Activated CD4-positive, alpha-beta T cell treated with anti-CD3 and anti-CD28 coated beads, Interleukin-2, amount 10 ng/mL, durations not matched to agents 7 days and 5 days (primary cell): ENCODE measurements at regions not wholly inside any gene's neighbourhood (a gene's known extent, or its start where the extent isn't known, plus 50 kb on each side); places are given as distances from the start of the nearest gene placed in this dataset.

Source experiments
- CTCF ChIA-PET: fragments of 350-600 bp; sonication (Branson Sonifier 250); formaldehyde crosslinking; loops from one replicate; lab custom pipeline; 2021; ENCODE audit warnings: antibody characterized with exemption; lab: Charles Lee
- POLR2A ChIA-PET: fragments of 350-600 bp; sonication (Branson Sonifier 250); formaldehyde crosslinking; loops from one replicate; lab custom pipeline; 2021; ENCODE audit warnings: antibody characterized with exemption; lab: Charles Lee
- DNase-seq: peaks from one replicate; pipeline ENCODE4 v3.0.0-alpha.2; 2020
- H3K27ac Mint-ChIP-seq: one replicate; pipeline ENCODE4 v1.8.0; 2021; ENCODE audit warnings: mild to moderate bottlenecking, moderate library complexity, mixed read lengths
- H3K27me3 Mint-ChIP-seq: one replicate; pipeline ENCODE4 v1.8.0; 2021; ENCODE audit warnings: mixed read lengths
- H3K36me3 Mint-ChIP-seq: one replicate; pipeline ENCODE4 v1.8.0; 2021; ENCODE audit warnings: low read depth, mixed read lengths
- H3K4me1 Mint-ChIP-seq: one replicate; pipeline ENCODE4 v1.8.0; 2021; ENCODE audit warnings: mixed read lengths
- H3K4me3 Mint-ChIP-seq: one replicate; pipeline ENCODE4 v1.8.0; 2021; ENCODE audit warnings: mild to moderate bottlenecking, moderate library complexity, mixed read lengths
- H3K9me3 Mint-ChIP-seq: one replicate; pipeline ENCODE4 v1.8.0; 2021; ENCODE audit warnings: mixed read lengths

DNA sequence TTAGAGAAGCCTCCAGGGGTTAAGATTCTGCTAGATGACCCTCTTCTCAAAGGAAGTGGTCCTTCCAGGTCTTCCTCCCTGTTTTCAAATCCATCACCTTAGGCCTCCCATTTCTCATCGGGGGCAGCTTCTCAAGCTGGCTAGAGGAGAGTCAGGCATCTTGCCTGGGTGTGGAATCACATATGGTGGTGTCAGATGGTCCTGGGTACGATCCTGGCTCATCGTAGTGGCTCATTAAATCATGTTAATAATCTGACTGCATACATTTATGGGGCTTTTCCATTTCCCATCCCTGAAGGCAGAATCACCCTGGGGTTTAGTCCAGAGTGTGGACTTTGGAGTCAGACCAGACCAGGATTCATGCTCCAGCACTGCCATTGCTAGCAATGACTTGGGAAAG lies 132.6 kb downstream of the RPS24 start:
- no peak for DNase-seq
- Mint-ChIP-seq H3K27me3 (peaks cover 2% of the 10 kb centered on the region), H3K4me3 (no peak overlapping the region), H3K27ac (no peak overlapping the region), H3K36me3 (no peaks in the 10 kb centered on the region), H3K9me3 (no peaks in the 10 kb centered on the region), H3K4me1 (no peaks in the 10 kb centered on the region)
- ChIA-PET POLR2A (no interaction called here), CTCF (no interaction called here)

DNA sequence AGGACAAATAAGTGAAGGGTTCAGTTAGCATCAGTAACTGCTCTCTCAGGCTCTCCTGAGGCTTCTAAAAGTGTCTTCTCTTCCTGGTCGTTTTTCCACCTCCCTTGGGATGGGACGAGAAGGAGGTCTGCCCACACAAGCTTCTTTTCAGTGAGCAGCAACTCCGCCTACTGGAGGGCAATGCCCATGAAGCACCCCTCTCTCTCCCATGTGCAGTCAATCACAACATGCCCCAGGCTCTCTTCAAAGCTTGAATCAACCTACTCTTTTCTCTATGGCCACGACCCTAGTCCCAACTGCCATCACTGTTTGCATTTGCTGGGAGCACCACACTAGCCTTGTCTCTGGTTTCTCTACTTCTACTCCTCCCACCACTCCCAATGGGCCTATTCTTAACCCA lies 135.6 kb downstream of the RPS24 start:
- ChIA-PET POLR2A (no interaction called here), CTCF (interaction anchor here (1.0 kb wide), 1 partner anchor 8 kb away, joined by 4 read pairs; no protein-coding TSS in a partner anchor)
- no peaks in the 10 kb centered on the region for H3K36me3 Mint-ChIP-seq
- H3K4me3 Mint-ChIP-seq = no peak overlapping the region
- no peak overlapping the region for H3K27ac Mint-ChIP-seq
- peaks cover 2% of the 10 kb centered on the region for H3K27me3 Mint-ChIP-seq
- no peak for DNase-seq
- H3K9me3 Mint-ChIP-seq = no peaks in the 10 kb centered on the region
- no peaks in the 10 kb centered on the region for H3K4me1 Mint-ChIP-seq

- Mint-ChIP-seq H3K4me1 (no peaks in the 10 kb centered on the region), H3K9me3 (no peaks in the 10 kb centered on the region), H3K27me3 (peaks cover 2% of the 10 kb centered on the region), H3K4me3 (no peak overlapping the region), H3K27ac (no peak overlapping the region), H3K36me3 (no peaks in the 10 kb centered on the region)
- no peak for DNase-seq
- POLR2A ChIA-PET = no interaction called here
- CTCF ChIA-PET = interaction anchor here (1.0 kb wide), 1 partner anchor 9 kb away, joined by 4 read pairs; no protein-coding TSS in a partner anchor
These were observed 136.4 kb downstream of the RPS24 start for GRCh38 chr10:78170026-78170475.

DNA sequence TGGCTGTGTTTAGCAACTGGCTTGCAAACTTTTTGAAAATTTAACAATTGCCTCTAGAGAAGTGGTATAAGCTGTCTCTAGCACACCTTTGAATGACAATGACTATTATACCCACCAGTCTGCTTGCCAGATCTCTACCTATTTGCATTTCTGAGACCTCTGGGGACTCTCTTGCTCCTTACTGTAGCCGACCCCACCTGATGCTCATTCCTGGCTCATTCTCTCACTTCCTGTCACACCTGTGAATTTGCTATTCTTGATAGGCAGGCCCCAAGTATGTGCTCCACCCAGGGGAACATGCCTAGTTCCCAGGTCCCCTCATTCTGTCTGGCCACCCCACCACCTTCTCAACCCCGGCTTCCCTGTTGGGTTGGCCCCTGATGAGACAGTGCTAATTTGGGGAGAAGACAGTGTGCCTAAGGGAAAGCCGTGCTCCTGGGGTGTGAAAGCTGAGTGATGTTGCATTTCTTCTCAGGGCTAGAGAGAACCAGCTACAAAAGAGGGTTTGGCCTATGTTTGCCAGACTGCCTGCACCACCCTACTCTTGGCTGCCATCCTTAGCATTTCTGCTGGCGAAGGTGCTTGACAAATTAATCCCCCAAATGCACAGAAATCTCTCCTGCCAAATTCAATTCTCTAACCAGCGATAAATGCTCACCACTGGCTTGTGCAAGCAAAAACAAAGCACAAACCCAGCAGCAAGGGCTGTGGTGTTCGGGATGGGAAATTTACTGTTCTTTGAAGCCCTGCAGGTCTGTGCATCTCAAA lies 138.2 kb downstream of the RPS24 start:
- DNase-seq = no peak
- Mint-ChIP-seq H3K9me3 (no peaks in the 10 kb centered on the region), H3K4me1 (no peaks in the 10 kb centered on the region), H3K4me3 (no peak overlapping the region), H3K27ac (no peak overlapping the region), H3K27me3 (peaks cover 2% of the 10 kb centered on the region), H3K36me3 (no peaks in the 10 kb centered on the region)
- ChIA-PET CTCF (no interaction called here), POLR2A (no interaction called here)

- Mint-ChIP-seq H3K4me1 (no peaks in the 10 kb centered on the region), H3K27me3 (peaks cover 2% of the 10 kb centered on the region), H3K9me3 (no peaks in the 10 kb centered on the region), H3K27ac (no peak overlapping the region), H3K36me3 (no peaks in the 10 kb centered on the region), H3K4me3 (no peak overlapping the region)
- ChIA-PET POLR2A (no interaction called here), CTCF (interaction anchor here (0.6 kb wide), 1 partner anchor 380 kb away, joined by 4 read pairs; no protein-coding TSS in a partner anchor)
- no peak for DNase-seq
These were observed 139.8 kb downstream of the RPS24 start for GRCh38 chr10:78173360-78174015.

DNA sequence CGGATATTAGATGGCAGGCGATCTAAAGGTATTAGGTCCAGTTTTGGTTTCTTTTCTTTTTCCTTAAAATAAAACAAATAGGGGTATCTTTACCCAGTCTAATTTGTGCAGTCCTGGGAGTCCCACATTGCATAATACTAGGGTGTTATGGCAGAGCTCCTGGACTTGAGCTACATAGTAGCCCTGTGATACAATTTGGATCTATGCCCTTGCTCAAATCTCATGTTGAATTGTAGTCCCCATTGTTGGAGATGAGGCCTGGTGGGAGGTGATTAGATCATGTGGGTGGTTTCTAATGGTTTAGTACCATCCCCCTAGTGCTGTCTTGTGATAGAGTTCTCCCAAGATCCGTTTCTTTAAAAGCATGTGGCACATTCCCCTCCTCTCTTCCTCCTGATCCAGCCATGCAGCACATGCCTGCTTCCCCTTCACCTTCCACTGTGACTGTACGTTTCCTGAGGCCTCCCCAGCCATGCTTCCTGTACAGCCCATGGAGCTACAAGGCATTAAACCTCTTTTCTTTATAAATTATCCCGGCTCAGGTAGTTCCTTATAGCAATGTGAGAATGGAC lies 141.9 kb downstream of the RPS24 start:
- H3K36me3 Mint-ChIP-seq = no peaks in the 10 kb centered on the region
- DNase-seq = no peak
- no peak overlapping the region for H3K4me3 Mint-ChIP-seq
- H3K27me3 Mint-ChIP-seq = no peaks in the 10 kb centered on the region
- H3K4me1 Mint-ChIP-seq = no peaks in the 10 kb centered on the region
- H3K27ac Mint-ChIP-seq = no peak overlapping the region
- ChIA-PET POLR2A (interaction anchor here (0.6 kb wide), 1 partner anchor 89 kb away, joined by 3 read pairs; no protein-coding TSS in a partner anchor), CTCF (interaction anchor here (1.2 kb wide), 1 partner anchor 24 kb away, joined by 3 read pairs; no protein-coding TSS in a partner anchor)
- no peaks in the 10 kb centered on the region for H3K9me3 Mint-ChIP-seq

DNA sequence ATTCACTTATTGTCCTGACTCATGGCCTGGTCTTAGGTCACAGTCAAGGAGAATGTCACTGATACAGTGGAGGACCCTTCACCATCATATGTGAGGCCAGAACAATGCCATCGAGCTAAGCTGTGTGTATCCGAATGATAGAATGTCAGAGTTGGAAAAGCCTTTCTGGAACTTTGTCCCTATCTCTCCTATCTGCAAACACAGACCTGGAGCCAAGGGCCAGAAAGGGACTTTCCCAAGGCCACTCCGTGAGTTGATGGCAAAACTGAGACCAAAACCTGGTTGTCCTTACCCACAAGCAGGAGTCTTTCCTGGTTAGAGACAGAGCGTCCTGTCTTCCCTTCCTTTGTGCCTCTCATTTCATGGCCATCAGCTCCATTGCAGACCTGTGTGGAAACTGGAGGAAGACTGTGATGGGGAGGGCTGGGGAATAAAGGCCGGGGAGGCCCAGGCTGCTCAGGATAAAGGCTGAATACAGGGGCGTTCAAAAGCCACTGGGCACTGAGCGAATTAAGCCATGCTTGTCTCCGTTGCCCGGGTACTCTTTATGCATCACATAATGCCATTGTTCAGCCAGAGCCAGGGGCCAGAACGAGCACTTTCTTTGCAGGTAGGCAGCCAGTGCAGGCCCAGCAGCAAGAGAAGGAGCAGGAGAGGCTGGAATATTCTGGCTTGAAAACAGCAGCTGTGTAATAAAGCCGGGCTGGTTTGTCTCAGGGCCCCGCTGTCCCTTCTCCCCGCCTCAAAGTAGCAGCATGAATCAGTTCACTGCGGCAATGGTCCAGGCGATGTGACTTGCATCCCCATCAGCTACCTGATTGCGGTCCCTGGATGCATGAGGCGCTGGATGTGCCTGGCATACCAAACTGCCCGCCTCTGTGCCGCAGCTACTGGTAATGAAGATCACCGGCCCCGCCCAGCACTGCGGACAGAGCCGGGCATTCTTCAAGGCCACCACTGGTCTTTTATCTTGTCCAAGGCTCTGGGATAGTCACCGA lies 143.0 kb downstream of the RPS24 start:
- Mint-ChIP-seq H3K4me1 (no peaks in the 10 kb centered on the region), H3K27ac (no peak overlapping the region), H3K4me3 (no peak overlapping the region), H3K9me3 (no peaks in the 10 kb centered on the region), H3K27me3 (no peaks in the 10 kb centered on the region), H3K36me3 (no peaks in the 10 kb centered on the region)
- ChIA-PET CTCF (interaction anchor here (1.2 kb wide), 1 partner anchor 25 kb away, joined by 3 read pairs; no protein-coding TSS in a partner anchor), POLR2A (no interaction called here)
- no peak for DNase-seq

GRCh38 chr10:78177491-78178185 lies 144.0 kb downstream of the RPS24 start:
- H3K4me3 Mint-ChIP-seq = no peak overlapping the region
- H3K27me3 Mint-ChIP-seq = no peaks in the 10 kb centered on the region
- DNase-seq = no peak
- H3K9me3 Mint-ChIP-seq = no peaks in the 10 kb centered on the region
- POLR2A ChIA-PET = no interaction called here
- no peaks in the 10 kb centered on the region for H3K36me3 Mint-ChIP-seq
- no peaks in the 10 kb centered on the region for H3K4me1 Mint-ChIP-seq
- no peak overlapping the region for H3K27ac Mint-ChIP-seq
- CTCF ChIA-PET = no interaction called here

DNA sequence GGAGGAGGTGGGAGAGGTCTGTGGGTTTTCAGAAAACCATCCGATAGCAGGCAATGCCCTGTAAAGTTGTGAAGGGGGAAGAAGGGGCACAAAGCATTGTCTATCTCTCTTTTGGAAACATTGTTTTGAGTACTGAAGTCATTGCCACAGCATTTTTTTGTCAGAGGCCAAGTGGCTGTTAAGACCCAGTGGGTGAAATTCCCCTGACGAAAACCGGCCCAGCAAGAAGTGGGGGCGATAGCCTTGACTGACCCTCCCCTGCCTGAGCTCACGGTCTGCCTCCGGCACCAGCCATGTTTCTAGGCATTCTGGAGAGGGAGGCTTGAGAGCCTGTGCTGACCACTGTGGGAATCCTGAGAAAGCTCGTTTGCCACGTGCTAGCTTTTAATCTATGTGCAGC lies 144.7 kb downstream of the RPS24 start:
- no peaks in the 10 kb centered on the region for H3K36me3 Mint-ChIP-seq
- CTCF ChIA-PET = interaction anchor here (0.7 kb wide), 1 partner anchor 1317 kb away, joined by 3 read pairs; no protein-coding TSS in a partner anchor

DNA sequence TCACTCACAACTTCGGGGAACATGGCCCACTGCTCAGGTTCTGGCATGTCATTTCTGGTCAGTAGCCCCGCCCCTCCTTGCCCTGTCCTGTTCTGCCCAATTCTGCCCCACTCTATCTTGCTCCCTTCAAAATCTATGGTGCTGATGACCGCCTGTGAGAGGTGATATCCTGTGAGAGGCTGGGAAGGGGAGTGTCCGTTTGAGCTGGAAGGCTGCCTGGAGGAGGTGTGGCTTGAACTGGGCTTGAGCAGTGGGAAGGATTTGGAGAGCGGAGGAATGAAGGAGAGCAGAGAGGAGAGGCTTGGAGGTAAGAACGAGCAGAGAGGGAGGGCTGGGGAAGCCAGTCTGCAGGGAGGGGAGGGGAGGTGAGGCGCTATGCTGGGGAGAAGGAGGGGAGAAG lies 145.3 kb downstream of the RPS24 start:
- Mint-ChIP-seq H3K4me3 (no peak overlapping the region), H3K4me1 (no peaks in the 10 kb centered on the region), H3K27me3 (no peaks in the 10 kb centered on the region), H3K9me3 (no peaks in the 10 kb centered on the region), H3K36me3 (no peaks in the 10 kb centered on the region), H3K27ac (no peak overlapping the region)
- DNase-seq = no peak
- POLR2A ChIA-PET = no interaction called here
- CTCF ChIA-PET = interaction anchor here (0.7 kb wide), 1 partner anchor 1317 kb away, joined by 3 read pairs; no protein-coding TSS in a partner anchor

More for the DNA sequence above, 144.7 kb downstream of the RPS24 start:
- POLR2A ChIA-PET = no interaction called here
- Mint-ChIP-seq H3K27ac (no peak overlapping the region), H3K4me1 (no peaks in the 10 kb centered on the region), H3K4me3 (no peak overlapping the region), H3K27me3 (no peaks in the 10 kb centered on the region), H3K9me3 (no peaks in the 10 kb centered on the region)
- DNase-seq = no peak

DNA sequence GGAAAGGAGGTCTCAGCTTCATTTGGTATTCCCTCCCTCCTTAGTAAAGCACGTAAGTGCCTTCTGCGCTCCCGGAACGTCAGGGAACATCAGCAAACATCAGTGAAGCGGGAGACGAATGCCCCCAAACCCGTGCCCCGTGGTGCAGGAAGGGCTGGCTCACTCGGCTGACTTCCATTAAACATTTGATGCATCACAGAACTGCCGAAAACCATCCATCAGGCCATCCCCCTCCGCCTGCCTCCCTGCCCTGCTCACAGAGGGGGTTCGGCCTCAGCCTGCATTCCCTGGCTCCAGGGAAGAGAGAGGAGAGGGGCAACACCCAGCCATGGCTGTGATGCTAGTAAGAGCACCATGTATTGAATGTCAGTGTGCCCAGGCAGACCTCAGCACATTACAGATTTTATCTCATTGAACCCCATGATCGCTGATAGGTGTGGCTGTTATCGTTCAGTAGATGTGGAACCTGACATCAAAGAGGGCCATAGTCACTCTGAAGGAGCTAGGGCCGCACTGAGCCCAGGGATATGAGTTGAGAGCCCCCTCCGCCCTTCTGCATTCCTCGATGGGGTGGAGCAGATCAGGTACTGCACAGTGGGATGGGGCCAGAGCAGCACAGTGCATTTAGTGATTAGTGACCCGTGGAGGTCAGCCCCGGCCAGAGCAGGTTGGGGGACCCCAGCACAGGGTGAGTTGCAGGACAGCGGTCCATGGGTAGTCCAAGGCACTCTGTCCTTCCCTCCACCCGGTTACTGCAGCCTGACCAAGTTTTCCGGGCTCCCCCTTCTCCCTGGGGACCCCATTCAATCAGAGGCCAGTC lies 146.4 kb downstream of the RPS24 start:
- Mint-ChIP-seq H3K4me1 (no peaks in the 10 kb centered on the region), H3K9me3 (no peaks in the 10 kb centered on the region), H3K27ac (no peak overlapping the region), H3K36me3 (no peaks in the 10 kb centered on the region), H3K27me3 (no peaks in the 10 kb centered on the region), H3K4me3 (no peak overlapping the region)
- CTCF ChIA-PET = no interaction called here
- no peak for DNase-seq
- POLR2A ChIA-PET = no interaction called here
